ENCODE measurements at regions not wholly inside any gene's neighbourhood (a gene's known extent, or its start where the extent isn't known, plus 50 kb on each side); places are given as distances from the start of the nearest gene placed in this dataset.

DNA sequence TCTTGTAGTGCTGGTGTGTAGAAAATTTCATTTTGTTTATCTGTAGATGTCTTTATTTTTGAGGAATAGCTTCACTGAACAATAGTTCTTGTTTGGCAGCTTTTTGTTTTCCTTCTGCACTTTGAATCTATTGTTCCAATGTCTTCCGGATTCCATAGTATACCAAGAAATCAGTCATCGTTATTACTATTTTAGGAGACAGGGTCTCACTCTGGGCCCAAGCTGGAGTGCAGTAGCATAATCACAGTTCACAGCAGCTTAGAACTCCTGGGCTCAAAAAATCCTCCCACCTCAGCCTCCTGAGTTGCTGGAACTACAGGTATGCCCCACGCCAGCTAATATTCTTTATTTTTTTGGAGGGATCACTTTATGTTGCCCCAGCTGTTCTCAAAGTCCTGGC, 67.7 kb upstream of the RGS2 start:
- Mint-ChIP-seq H3K27me3 (ENCODE audit: insufficient read depth, low read depth, poor library complexity) (peaks cover 2% of the 10 kb centered on the region), H3K27ac (no peak overlapping the region), H3K9me3 (peaks cover 5% of the 10 kb centered on the region; the same call in 1 of the 3 replicates), H3K4me1 (no peaks in the 10 kb centered on the region), H3K4me3 (no peak overlapping the region), H3K36me3 (ENCODE audit: low read depth) (no peaks in the 10 kb centered on the region)
- no peaks in the 10 kb centered on the region for H3K36me3 ChIP-seq (ENCODE audit: insufficient read depth)
- H3K27ac ChIP-seq (ENCODE audit: low read depth), result no peak overlapping the region
- no peaks in the 10 kb centered on the region for H3F3A ChIP-seq (replicated peaks; ENCODE audit: low read depth)
- no peaks in the 10 kb centered on the region for H3K79me2 ChIP-seq (replicated peaks; ENCODE audit: insufficient read depth)
- ATAC-seq, result no peak
- no peaks in the 10 kb centered on the region for H4K20me1 ChIP-seq (replicated peaks; ENCODE audit: insufficient read depth)
- H3K4me3 ChIP-seq, result no peak overlapping the region
- no peak for TF ChIP-seq EZH2phosphoT487 (IDR thresholded peaks at IDR 0.05; ENCODE audit: unreplicated experiment)
- TF ChIP-seq ZNF331 (CRISPR knock-in tag; IDR thresholded peaks at IDR 0.05; ENCODE audit: low read depth), result no peak
- no peak for TF ChIP-seq NANOG (IDR thresholded peaks at IDR 0.05; ENCODE audit: borderline replicate concordance)
- TF ChIP-seq, protein P1, sequence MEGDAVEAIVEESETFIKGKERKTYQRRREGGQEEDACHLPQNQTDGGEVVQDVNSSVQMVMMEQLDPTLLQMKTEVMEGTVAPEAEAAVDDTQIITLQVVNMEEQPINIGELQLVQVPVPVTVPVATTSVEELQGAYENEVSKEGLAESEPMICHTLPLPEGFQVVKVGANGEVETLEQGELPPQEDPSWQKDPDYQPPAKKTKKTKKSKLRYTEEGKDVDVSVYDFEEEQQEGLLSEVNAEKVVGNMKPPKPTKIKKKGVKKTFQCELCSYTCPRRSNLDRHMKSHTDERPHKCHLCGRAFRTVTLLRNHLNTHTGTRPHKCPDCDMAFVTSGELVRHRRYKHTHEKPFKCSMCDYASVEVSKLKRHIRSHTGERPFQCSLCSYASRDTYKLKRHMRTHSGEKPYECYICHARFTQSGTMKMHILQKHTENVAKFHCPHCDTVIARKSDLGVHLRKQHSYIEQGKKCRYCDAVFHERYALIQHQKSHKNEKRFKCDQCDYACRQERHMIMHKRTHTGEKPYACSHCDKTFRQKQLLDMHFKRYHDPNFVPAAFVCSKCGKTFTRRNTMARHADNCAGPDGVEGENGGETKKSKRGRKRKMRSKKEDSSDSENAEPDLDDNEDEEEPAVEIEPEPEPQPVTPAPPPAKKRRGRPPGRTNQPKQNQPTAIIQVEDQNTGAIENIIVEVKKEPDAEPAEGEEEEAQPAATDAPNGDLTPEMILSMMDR (conservative IDR thresholded peaks at IDR 0.05; ENCODE audit: low read depth in 2 of 2), result no peak
- TF ChIP-seq, protein P2, sequence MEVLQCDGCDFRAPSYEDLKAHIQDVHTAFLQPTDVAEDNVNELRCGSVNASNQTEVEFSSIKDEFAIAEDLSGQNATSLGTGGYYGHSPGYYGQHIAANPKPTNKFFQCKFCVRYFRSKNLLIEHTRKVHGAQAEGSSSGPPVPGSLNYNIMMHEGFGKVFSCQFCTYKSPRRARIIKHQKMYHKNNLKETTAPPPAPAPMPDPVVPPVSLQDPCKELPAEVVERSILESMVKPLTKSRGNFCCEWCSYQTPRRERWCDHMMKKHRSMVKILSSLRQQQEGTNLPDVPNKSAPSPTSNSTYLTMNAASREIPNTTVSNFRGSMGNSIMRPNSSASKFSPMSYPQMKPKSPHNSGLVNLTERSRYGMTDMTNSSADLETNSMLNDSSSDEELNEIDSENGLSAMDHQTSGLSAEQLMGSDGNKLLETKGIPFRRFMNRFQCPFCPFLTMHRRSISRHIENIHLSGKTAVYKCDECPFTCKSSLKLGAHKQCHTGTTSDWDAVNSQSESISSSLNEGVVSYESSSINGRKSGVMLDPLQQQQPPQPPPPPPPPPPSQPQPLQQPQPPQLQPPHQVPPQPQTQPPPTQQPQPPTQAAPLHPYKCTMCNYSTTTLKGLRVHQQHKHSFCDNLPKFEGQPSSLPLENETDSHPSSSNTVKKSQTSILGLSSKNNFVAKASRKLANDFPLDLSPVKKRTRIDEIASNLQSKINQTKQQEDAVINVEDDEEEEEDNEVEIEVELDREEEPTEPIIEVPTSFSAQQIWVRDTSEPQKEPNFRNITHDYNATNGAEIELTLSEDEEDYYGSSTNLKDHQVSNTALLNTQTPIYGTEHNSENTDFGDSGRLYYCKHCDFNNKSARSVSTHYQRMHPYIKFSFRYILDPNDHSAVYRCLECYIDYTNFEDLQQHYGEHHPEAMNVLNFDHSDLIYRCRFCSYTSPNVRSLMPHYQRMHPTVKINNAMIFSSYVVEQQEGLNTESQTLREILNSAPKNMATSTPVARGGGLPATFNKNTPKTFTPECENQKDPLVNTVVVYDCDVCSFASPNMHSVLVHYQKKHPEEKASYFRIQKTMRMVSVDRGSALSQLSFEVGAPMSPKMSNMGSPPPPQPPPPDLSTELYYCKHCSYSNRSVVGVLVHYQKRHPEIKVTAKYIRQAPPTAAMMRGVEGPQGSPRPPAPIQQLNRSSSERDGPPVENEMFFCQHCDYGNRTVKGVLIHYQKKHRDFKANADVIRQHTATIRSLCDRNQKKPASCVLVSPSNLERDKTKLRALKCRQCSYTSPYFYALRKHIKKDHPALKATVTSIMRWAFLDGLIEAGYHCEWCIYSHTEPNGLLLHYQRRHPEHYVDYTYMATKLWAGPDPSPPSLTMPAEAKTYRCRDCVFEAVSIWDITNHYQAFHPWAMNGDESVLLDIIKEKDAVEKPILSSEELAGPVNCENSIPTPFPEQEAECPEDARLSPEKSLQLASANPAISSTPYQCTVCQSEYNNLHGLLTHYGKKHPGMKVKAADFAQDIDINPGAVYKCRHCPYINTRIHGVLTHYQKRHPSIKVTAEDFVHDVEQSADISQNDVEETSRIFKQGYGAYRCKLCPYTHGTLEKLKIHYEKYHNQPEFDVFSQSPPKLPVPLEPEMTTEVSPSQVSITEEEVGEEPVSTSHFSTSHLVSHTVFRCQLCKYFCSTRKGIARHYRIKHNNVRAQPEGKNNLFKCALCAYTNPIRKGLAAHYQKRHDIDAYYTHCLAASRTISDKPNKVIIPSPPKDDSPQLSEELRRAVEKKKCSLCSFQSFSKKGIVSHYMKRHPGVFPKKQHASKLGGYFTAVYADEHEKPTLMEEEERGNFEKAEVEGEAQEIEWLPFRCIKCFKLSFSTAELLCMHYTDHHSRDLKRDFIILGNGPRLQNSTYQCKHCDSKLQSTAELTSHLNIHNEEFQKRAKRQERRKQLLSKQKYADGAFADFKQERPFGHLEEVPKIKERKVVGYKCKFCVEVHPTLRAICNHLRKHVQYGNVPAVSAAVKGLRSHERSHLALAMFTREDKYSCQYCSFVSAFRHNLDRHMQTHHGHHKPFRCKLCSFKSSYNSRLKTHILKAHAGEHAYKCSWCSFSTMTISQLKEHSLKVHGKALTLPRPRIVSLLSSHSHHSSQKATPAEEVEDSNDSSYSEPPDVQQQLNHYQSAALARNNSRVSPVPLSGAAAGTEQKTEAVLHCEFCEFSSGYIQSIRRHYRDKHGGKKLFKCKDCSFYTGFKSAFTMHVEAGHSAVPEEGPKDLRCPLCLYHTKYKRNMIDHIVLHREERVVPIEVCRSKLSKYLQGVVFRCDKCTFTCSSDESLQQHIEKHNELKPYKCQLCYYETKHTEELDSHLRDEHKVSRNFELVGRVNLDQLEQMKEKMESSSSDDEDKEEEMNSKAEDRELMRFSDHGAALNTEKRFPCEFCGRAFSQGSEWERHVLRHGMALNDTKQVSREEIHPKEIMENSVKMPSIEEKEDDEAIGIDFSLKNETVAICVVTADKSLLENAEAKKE (CRISPR knock-in tag; IDR thresholded peaks at IDR 0.05), result no peak
- no peak for TF ChIP-seq POLR2AphosphoS5 (IDR thresholded peaks at IDR 0.05; ENCODE audit: low read depth)
- TF ChIP-seq, protein P3, sequence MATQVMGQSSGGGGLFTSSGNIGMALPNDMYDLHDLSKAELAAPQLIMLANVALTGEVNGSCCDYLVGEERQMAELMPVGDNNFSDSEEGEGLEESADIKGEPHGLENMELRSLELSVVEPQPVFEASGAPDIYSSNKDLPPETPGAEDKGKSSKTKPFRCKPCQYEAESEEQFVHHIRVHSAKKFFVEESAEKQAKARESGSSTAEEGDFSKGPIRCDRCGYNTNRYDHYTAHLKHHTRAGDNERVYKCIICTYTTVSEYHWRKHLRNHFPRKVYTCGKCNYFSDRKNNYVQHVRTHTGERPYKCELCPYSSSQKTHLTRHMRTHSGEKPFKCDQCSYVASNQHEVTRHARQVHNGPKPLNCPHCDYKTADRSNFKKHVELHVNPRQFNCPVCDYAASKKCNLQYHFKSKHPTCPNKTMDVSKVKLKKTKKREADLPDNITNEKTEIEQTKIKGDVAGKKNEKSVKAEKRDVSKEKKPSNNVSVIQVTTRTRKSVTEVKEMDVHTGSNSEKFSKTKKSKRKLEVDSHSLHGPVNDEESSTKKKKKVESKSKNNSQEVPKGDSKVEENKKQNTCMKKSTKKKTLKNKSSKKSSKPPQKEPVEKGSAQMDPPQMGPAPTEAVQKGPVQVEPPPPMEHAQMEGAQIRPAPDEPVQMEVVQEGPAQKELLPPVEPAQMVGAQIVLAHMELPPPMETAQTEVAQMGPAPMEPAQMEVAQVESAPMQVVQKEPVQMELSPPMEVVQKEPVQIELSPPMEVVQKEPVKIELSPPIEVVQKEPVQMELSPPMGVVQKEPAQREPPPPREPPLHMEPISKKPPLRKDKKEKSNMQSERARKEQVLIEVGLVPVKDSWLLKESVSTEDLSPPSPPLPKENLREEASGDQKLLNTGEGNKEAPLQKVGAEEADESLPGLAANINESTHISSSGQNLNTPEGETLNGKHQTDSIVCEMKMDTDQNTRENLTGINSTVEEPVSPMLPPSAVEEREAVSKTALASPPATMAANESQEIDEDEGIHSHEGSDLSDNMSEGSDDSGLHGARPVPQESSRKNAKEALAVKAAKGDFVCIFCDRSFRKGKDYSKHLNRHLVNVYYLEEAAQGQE (IDR thresholded peaks at IDR 0.05; ENCODE audit: unreplicated experiment), result no peak
- TF ChIP-seq EZH2 (IDR thresholded peaks at IDR 0.05; ENCODE audit: low read depth, unreplicated experiment), result no peak
- no peak for TF ChIP-seq ZNF114 (CRISPR knock-in tag; IDR thresholded peaks at IDR 0.05)
- TF ChIP-seq, protein P4, sequence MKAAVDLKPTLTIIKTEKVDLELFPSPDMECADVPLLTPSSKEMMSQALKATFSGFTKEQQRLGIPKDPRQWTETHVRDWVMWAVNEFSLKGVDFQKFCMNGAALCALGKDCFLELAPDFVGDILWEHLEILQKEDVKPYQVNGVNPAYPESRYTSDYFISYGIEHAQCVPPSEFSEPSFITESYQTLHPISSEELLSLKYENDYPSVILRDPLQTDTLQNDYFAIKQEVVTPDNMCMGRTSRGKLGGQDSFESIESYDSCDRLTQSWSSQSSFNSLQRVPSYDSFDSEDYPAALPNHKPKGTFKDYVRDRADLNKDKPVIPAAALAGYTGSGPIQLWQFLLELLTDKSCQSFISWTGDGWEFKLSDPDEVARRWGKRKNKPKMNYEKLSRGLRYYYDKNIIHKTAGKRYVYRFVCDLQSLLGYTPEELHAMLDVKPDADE (IDR thresholded peaks at IDR 0.05), result no peak
- no peak for TF ChIP-seq JUNB (IDR thresholded peaks at IDR 0.05; ENCODE audit: unreplicated experiment)
- no peak for TF ChIP-seq CREB1 (CRISPR knock-in tag; IDR thresholded peaks at IDR 0.05; ENCODE audit: low read depth)
- no peak for TF ChIP-seq STAT1 (IDR thresholded peaks at IDR 0.05; ENCODE audit: unreplicated experiment)
- no peak overlapping the region for H2AFZ ChIP-seq
- DNase-seq (ENCODE audit: low spot score), result no peak
- H3K9me2 ChIP-seq (ENCODE audit: insufficient read depth), result no peaks in the 10 kb centered on the region
- H3K4me1 ChIP-seq (ENCODE audit: insufficient read depth), result no peaks in the 10 kb centered on the region
- H3K4me2 ChIP-seq, result no peak overlapping the region
- no peaks in the 10 kb centered on the region for H3K27me3 ChIP-seq (ENCODE audit: insufficient read depth)

Data from GM23338 (cell line).